GM10266 (cell line): ENCODE measurements at regions not wholly inside any gene's neighbourhood (a gene's known extent, or its start where the extent isn't known, plus 50 kb on each side); places are given as distances from the start of the nearest gene placed in this dataset.
A peak's percentile ranks its signal among the peaks of the same experiment; 100 is the strongest.

ENCODE experiments used
- DNase-seq: peaks from one replicate; pipeline ENCODE4 v3.0.0; 2012; ENCODE audit errors: extremely low spot score
- CTCF ChIP-seq: IDR thresholded peaks from 2 replicates; pipeline ENCODE4 v1.5.1; 2012; ENCODE audit warnings: mild to moderate bottlenecking, low read depth; ENCODE audit not compliant: control insufficient read depth, insufficient read depth; ENCODE audit errors: missing control alignments

- no peak for TF ChIP-seq CTCF
- DNase-seq, result no peak
Observed at GRCh38 chr6:87926072-87926471, 121.6 kb upstream of the SPACA1 start.

GRCh38 chr6:87925373-87926060 lies 122.1 kb upstream of the SPACA1 start:
- no peak for TF ChIP-seq CTCF
- peak; percentile 56 for DNase-seq

- no peak for DNase-seq
- no peak for TF ChIP-seq CTCF
Observed at GRCh38 chr6:87923389-87924050, 124.1 kb upstream of the SPACA1 start.

GRCh38 chr6:87922947-87923330 lies 124.7 kb upstream of the SPACA1 start:
- no peak for TF ChIP-seq CTCF
- DNase-seq, result peak; percentile 58

DNA sequence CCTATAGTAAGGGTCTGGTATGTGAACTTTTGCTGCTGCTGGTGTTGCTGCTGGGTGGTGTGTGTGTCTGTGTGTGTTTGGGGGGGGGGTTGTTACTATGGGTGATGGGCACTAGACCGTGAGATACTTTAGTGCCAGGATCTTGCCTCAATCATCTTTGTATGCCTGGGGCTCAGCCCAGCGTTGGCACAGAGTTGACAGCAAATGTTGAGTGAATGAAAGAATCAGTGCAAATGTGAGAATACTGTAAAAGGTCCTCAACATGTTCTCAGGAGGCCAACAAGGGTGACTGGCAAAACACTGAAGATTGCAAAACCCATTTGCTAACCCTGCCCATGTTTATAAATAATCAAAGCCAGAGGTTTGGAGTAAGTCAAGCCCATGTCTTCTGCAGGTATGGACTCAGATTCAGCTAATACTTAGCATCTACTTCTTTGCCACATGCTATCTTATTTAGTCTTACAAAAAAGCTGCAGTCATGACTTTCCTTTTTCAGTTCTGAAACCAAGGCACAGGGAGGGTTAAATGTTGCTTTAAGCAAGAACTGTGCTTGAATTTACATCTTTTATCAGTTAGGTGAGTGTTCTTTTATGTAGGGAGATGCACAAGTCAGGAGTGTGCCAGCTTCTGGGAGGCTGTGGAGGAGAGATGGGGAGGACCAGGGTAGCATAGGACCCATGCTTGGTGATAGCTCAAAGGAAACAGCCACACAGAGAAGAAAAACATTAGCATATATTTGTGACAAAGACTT lies 125.3 kb upstream of the SPACA1 start:
- no peak for DNase-seq
- TF ChIP-seq CTCF, result no peak

- TF ChIP-seq CTCF, result no peak
- DNase-seq, result no peak
Observed at GRCh38 chr6:87921034-87921433, 126.6 kb upstream of the SPACA1 start.

DNA sequence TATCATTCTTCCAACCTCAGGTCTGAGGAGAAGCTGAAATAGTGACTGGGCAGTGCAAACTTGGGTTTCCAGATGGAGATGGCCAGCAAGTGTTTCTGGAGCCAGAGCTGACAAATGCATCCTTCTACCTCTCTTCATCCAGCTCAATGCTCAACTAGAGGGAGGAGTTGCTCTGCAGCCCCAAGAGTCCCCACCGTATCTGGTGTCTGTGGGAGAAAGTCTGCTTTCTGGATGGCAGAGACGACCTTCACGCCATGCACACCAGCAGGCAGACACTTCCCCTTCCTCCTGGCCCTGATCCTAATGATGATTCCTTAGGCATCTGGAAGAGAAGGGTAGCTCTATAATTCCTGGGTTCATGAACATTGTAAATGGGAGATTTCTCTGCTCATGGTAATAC lies 127.4 kb upstream of the SPACA1 start:
- TF ChIP-seq CTCF, result no peak
- no peak for DNase-seq
